WI38 (cell line): ENCODE measurements at regions not wholly inside any gene's neighbourhood (a gene's known extent, or its start where the extent isn't known, plus 50 kb on each side); places are given as distances from the start of the nearest gene placed in this dataset.

Experiments used
- H3K4me3 ChIP-seq: 2 replicates; pipeline ENCODE4 v1.5.1; 2011; ENCODE audit warnings: low read depth, mild to moderate bottlenecking, control low read depth, low read length
- TF ChIP-seq, protein P1 (sequence below): IDR thresholded peaks from 2 replicates; pipeline ENCODE4 v1.5.1; 2012; ENCODE audit warnings: low read depth, mild to moderate bottlenecking, control low read depth, low read length

DNA sequence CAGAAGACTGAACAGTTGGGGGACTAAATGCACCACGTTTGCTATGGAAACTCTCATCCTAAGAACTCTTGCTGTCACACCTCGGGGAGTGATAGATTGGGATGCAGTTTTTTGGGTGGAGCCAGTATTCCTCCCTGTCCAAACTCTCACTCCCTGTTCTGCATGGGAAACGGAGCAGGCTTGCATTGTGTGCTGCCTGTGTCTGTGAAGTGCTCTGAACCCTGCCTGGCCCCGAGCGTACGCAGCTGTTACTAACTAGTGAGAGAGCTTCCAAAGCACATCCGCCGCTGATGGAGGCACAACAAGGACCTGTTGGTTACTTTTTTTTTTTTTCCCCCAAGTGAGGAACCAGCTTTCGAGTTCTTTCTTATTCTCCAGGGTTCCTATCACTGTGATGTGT is 195.5 kb downstream of the ANAPC1 start:
- H3K4me3 ChIP-seq, result no peak overlapping the region
- TF ChIP-seq, protein P1, sequence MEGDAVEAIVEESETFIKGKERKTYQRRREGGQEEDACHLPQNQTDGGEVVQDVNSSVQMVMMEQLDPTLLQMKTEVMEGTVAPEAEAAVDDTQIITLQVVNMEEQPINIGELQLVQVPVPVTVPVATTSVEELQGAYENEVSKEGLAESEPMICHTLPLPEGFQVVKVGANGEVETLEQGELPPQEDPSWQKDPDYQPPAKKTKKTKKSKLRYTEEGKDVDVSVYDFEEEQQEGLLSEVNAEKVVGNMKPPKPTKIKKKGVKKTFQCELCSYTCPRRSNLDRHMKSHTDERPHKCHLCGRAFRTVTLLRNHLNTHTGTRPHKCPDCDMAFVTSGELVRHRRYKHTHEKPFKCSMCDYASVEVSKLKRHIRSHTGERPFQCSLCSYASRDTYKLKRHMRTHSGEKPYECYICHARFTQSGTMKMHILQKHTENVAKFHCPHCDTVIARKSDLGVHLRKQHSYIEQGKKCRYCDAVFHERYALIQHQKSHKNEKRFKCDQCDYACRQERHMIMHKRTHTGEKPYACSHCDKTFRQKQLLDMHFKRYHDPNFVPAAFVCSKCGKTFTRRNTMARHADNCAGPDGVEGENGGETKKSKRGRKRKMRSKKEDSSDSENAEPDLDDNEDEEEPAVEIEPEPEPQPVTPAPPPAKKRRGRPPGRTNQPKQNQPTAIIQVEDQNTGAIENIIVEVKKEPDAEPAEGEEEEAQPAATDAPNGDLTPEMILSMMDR, result no peak

DNA sequence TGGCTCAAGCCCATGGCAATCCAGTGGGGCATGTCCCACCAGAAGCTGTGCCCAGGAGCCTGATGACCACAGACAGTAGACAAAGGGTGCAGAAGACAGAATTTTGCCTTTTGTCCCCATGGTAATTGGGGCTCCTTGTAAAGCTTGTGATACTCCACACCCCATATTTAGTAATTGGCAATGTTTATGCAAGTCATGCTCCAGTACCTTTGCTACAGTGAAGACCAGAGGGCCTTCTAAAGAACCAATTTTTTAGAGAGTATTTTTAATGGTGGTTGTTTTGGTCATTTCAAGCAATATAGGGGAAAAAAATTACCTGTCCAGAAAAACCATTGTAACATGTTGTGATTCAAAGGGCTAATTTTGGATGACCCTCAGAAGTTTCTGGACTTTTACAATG is 194.8 kb downstream of the ANAPC1 start:
- H3K4me3 ChIP-seq, result no peak overlapping the region
- TF ChIP-seq, protein P1, result no peak

DNA sequence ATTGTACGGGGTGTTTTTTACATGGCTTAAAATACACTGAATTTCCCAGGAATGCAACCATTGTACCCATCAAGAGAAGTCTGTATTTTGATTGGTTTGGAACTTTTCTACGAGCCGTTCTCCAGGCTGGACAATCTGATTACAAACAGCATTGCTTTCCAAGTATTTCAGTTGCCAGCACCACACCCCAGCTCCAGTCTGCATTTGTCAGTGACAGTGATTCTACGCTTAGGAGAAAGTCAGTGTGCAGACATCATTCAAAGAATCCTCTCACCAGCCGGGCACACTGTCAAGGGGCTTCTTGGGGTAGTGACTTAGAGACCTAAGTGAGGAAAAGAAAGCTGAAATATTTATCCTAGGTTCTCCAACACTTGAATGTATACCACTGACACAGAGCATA is 194.1 kb downstream of the ANAPC1 start:
- TF ChIP-seq, protein P1, result no peak
- no peak overlapping the region for H3K4me3 ChIP-seq

DNA sequence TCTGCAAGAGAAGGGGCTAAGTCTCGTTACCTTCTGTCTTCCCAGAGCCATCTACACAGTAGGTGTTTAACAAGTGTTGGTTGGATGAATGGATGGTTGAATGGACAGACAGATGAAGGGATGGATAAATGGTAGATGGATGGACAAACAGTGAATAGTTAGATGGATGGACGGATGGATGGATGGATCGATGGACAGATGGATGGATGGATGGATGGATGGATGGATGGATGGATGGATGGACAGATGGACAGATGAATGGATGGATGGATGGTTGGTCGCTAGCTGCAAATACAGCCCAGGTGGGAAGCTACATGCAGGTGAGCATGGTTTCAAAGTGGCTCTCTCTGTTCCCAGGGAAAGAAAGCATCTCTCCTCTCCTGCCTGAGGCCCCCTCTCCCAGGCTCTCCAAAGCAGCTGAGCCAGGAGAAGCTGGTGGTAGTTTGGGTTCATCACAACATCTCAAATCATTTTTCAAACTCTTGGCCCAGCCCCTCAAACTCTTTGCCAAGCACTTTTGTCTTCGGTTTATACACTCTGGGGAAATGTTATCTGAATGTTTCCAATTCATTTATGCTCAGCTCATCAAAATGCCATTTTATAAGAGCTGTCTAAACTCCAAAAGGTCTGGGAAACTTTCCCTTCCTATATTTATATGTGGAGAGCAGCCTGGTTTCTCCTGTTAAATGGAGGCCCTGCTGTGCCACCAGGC is 192.7 kb downstream of the ANAPC1 start:
- no peak overlapping the region for H3K4me3 ChIP-seq
- TF ChIP-seq, protein P1, result no peak

DNA sequence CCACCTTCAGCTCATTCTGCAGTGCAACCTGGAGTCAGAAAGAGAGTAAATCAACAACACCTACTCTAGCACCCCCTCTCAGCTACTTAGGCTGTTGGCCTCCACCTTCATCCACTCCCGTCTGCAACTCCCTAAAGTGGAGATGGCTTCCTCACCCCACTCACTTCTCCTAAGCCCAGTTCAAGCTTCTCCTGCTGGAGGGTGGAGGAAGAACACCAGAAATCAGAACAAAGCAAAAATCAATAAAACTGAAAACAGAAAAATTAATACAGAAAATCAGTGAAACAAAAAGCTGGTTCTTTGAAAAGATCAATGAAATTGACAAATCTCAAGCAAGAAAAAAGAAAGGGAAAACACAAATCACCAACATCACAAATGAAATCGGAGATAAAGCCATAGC is 191.7 kb downstream of the ANAPC1 start:
- H3K4me3 ChIP-seq, result no peak overlapping the region
- TF ChIP-seq, protein P1, result no peak

DNA sequence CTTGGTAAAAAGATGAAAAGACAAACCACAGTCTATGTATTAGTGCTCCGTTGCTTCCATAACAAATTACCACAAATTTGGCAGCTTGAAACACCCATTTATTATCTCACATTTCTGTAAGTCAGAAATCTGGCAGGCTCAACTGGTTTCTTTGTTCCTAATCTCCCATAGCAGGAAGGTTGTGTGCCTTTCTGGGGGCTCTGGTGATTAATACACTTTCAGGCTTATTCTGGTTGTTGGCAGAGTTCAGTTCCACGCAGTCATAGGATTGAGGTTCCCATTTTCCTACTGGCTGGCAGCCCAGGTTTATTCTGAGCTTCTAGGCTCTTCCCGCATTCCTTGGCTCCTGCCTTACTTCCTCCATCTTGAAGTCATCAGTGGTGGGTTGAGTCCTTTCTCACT is 189.3 kb downstream of the ANAPC1 start:
- no peak overlapping the region for H3K4me3 ChIP-seq
- TF ChIP-seq, protein P1, result no peak

DNA sequence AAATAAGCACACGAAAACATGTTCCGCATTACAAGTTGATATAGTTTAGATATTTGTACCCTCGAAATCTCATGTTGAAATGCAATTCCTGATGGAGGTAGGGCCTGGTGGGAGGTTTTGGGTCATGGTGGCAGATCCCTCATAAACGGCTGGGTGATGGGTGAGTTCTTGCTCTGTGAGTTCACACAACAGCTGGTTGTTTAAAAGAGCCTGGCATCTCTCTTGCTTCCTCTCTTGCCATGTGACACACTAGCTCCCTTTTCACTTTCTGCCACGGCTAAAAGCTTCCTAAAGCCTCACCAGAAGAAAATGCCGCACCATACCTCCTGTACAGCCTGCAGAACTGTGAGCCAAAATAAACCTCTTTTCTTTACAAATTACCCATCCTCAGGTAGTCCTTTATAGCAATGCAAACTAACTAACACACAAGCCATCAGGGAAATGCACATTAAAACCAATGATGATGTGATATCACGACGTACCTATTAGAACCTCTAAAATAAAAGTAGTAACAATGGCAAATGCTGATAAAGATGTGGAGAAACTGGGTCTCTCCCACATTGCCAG is 188.5 kb downstream of the ANAPC1 start:
- TF ChIP-seq, protein P1, result no peak
- H3K4me3 ChIP-seq, result no peak overlapping the region
